HG02852 (cell line): ENCODE measurements at regions not wholly inside any gene's neighbourhood (a gene's known extent, or its start where the extent isn't known, plus 50 kb on each side); places are given as distances from the start of the nearest gene placed in this dataset.
"Not testable (repeated sequence)": the region's sequence is repeated elsewhere in the genome, so short reads cannot be mapped to it uniquely, and the experiment has no call there.

Experiments used
- ATAC-seq: cut with Tn5 transposase; IDR thresholded peaks from one replicate; pipeline ENCODE4 v1.9.1; 2021; ENCODE audit warnings: mild to moderate bottlenecking, moderate library complexity; ENCODE audit not compliant: unreplicated experiment

DNA sequence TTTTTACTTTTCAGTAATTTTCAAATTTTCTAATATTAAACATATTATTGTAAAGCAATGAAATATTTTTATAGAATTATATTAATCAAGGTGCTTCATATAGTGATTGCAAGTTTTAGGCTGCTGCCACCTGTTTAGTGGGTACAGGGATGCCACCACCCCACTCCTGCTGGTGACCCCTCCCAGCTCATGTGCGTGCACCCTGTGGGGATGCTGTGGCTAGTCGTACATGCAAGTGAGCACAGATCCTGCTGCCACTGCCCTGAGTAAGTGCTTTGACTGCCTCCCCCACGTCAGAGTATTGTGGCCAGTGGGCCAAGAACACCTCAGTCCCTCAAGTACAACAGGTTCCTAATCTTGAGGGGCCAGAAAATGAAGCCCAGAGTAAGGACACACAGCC is 320.1 kb upstream of the DDI1 start:
- no peak for ATAC-seq

- no peak for ATAC-seq
Observed at GRCh38 chr11:103727262-103727661, 309.2 kb upstream of the DDI1 start.

DNA sequence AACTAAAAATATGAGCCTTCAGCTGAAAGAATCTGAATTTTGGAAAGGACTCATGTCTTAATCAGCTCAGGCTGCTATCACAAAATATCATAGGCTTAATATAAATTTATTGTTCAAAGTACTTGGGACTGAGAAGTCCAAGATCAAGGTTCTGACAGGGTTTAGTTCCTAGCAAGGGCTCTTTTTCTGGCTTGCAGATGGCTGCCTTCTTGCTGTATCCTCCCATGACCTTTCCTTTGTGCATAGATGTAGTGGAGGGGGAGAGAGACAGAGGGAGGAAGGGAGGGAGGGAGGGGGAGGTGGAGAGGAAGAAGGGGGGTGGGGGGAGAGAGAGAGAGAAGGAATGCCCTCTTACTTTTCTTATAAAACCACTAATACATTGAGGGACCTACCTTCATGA is 306.8 kb upstream of the DDI1 start:
- no peak for ATAC-seq

DNA sequence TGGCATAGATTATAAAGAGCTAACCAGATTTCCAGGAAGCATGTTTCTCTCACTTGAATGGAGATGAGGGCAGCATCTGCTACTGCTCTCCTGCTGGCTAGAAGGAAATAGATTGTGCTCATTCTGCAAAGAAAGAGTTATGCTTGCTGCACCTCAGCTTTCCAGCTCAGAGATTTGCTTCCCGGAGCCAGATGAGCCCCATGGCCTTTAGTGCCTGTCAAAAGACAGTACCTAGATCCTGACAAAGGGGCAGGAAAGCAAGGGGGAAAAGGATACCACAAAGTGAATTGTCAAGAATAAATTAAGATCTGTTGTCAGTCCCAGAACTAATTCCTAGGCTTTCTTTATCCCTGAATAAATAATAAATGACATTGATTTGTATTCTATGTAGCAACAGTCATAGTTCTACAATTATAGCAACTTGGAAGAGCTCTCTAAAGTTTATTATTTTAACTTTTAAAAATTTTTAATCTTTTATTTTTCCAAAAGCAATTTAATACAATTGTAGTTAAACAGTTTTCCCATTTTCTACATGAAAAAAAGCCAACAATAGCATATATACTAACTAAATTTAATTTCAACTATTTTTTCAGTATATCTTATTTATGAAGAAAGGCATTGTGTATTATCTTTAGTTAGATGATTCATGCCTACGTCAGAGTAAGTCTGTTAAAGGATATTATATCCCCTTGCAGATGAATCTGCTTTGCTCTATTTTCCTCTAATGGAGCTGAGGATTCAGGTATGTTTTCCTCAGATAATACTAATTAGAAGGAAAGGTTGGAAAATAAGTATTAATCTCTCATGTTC is 306.1 kb upstream of the DDI1 start:
- ATAC-seq, result no peak

DNA sequence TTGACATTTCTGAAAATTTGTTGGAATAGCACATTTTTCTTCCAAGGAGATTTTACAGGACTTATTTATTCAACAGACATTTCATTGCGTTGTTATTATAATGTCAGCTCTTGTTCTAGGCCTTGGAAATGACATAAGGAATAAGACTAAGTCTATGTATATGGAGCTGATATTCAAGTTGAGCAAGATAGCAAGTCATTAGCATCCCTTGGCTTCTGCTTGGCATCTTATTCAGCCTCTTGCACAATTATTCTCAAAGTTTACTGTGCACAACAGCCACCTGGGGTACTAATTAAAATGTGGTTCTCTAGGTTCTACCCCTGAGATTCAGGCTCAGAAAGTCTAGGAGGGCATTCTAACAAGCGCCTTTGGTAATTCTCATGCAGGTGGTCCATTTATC is 304.8 kb upstream of the DDI1 start:
- no peak for ATAC-seq

- no peak for ATAC-seq
Observed at GRCh38 chr11:103733889-103734288, 302.6 kb upstream of the DDI1 start.

GRCh38 chr11:103735497-103736032 is 300.9 kb upstream of the DDI1 start:
- ATAC-seq, result no peak

- no peak for ATAC-seq
Observed at GRCh38 chr11:103736315-103737036, 300.0 kb upstream of the DDI1 start.

DNA sequence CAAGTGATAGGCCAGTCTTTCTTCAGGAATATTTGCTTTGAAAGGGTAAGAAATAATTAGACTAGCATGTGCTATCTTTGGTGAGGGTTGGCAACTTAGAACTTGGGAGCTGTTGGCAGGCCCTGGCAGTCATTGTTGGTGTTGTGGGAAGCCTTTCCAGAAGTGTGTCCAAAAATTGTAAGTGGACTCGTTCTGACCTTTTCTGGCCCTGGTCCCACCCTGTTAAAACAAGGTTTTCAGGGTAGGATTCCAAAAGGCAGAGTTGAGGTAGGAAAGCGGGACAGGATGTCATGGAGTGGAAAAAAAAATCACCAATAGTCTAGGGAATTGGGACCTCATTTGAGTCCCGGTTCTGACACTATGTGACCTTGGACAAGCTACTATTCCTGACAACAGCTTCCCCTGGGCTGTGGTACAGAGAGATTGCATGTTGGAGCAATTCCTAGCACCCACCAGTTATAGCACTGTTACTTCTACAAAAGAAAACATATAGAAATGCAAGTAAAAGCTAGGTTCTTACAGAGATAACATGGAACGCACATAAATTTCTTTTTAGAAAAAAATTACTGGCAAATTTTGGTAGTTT is 299.3 kb upstream of the DDI1 start:
- no peak for ATAC-seq

GRCh38 chr11:103737747-103738146 is 298.7 kb upstream of the DDI1 start:
- ATAC-seq, result no peak

- ATAC-seq, result not testable (repeated sequence)
Observed at GRCh38 chr11:103739074-103739796, 297.2 kb upstream of the DDI1 start.

DNA sequence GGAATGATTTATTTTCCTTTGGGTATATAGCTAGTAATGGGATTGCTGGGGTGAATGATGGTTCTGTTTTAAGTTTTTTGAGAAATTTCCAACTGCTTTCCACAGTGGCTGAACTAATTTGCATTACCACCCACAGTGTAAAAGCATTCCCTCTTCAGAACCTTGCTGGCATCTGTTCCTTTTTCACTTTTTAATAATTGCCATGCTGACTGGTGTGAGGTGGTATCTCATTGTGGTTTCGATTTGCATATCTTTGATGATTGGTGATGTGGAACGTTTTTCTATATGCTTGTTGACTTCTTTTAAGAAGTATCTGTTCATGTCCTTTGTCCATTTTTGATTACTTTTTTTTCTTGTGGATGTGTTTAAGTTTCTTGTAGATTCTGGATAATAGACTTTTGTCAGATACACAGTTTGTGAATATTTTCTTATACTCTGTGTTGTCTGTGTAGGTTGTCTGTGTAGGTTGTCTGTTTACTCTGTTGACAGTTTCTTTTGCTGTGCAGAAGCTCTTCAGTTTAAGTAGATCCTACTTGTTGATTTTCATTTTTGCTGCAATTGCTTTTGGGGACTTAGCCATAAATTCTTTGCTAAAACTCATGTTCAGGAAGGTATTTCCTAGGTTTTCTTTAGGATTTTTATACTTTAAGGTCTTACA is 291.8 kb upstream of the DDI1 start:
- no peak for ATAC-seq

DNA sequence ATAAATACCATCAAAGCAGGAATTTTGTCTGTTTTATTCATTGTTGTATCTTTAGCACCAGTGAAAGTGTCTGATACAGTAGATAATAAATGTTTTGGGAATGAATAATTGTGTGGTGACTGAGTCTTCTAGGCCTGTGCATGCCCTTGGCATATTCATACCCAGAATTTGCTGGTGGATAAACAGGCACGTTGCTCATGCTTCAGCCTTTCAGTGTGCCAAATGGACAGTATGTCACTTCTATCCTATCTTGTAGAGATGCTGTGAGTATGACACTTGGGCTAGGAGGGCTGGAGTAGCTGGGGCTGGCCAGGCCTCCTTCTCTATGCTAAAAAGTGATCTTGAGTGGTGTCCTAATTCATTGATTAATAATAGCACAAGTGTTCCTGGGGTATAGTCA is 287.3 kb upstream of the DDI1 start:
- ATAC-seq, result no peak

- no peak for ATAC-seq
Observed at GRCh38 chr11:103768816-103769215, 267.6 kb upstream of the DDI1 start.

GRCh38 chr11:103773059-103773458 is 263.4 kb upstream of the DDI1 start:
- ATAC-seq, result no peak

GRCh38 chr11:103773537-103773936 is 262.9 kb upstream of the DDI1 start:
- no peak for ATAC-seq

DNA sequence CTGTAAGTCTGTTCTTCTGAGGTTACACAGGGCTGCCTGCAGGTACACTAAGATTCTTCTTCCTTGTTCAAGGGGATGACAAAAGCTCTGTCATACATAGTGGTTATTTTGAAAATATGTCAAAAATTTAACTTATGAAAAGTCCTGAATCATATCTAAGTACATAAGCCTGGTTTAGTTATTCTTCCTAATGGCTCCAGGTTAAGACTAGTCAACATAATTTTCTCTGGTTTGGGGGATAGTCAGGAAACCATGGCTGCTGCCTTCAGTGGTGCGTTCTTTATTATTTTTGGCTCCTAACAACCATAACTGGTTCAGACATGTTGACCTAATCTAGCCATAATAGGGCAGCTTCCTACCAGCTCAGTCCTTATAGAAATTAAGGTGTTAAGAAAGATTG is 257.4 kb upstream of the DDI1 start:
- no peak for ATAC-seq

DNA sequence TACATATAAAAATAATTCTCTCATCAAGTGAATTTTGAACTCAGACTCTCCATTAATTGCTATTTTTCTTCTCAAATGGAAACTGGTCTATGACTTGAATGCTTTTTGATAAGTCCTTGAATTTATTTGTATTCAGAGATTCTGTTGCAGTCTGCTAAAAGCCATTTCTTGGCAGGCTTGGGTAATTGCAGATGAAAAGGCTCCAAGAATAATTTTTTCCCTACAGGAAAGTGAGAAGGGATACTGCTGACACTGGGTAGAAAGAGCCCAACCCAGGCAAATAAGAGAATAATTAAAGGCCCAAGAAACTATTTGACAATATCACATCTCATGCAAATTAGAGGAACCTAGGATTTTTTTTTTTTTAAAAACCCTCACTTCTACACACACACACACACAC is 246.5 kb upstream of the DDI1 start:
- no peak for ATAC-seq

DNA sequence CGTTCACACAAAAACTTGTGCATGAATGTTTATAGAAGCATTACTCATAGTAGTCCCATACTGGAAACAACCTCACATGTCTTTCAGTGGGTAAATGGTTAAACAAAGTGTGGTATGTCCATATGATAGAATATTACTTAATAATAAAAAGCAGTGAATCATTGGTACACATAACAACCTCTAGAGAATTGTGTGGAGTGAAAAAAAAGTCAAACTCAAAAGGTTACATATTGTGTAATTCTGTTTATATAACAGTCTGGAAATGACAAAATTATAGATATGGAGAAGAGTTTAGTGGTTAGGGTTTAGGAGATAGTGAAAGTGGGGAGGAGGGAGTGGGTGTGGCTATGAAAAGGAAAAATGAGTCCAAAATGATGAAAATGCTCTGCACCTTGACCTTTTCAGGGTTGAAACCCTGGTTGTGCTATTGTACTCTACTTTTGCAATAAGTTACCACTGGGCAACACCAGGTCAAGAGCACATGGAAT is 243.4 kb upstream of the DDI1 start:
- no peak for ATAC-seq

DNA sequence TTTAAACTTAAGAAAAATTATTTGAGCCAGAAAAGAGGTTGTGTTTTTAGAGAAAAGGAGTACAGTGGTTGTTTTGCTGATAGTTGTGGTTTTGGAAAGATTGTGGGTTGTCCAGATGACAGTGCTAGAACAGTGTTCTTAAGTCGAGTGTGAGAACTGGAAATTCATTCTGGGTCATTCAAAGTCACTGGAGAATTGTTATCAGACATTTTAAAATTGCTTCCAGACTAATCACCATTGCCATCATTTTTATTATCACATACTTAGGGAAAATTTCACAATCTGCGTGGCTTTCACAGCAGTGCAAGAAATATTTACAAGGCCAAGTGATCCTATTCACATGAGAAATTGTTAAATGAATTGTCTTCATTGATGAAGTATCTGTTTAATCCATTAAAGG is 242.2 kb upstream of the DDI1 start:
- no peak for ATAC-seq
